GM12878 (cell line): ENCODE measurements at regions not wholly inside any gene's neighbourhood (a gene's known extent, or its start where the extent isn't known, plus 50 kb on each side); places are given as distances from the start of the nearest gene placed in this dataset.

ENCODE experiments used
- ATAC-seq: fragments of 200-7000 bp; cut with Tn5 transposase; 3 replicates; pipeline ENCODE4 v1.9.1; 2020; ENCODE audit warnings: mild to moderate bottlenecking, moderate library complexity
- BruUV-seq: library from RNA; stranded (reverse); fragments of 400-500 nt; replicated peaks from 2 replicates; lab custom pipeline; 2021; lab: Mats Ljungman, UMichigan
- CTCF ChIA-PET: fragments of 300-600 bp; sonication (Branson Sonifier 250); formaldehyde crosslinking; extraction: SDS; loops from one replicate; lab custom pipeline; 2021; ENCODE audit warnings: inconsistent platforms; lab: Yijun Ruan, JAX
- POLR2A ChIA-PET: fragments of 350-600 bp; formaldehyde crosslinking; extraction: SDS; loops from one replicate; lab custom pipeline; 2021; ENCODE audit warnings: inconsistent platforms; lab: Charles Lee
- RAD21 ChIA-PET: fragments of 300-600 bp; sonication (Branson Sonifier 250); formaldehyde crosslinking; loops from one replicate; lab custom pipeline; 2023; ENCODE audit warnings: antibody characterized with exemption; ENCODE audit not compliant: unreplicated experiment; lab: Charles Lee
- SMC1A ChIA-PET: fragments of 300-600 bp; sonication (Branson Sonifier 250); formaldehyde crosslinking; loops from one replicate; lab custom pipeline; 2023; ENCODE audit not compliant: unreplicated experiment, uncharacterized antibody; lab: Charles Lee
- DNase-seq: peaks from one replicate; pipeline ENCODE4 v3.0.0-alpha.2; 2011; ENCODE audit warnings: low read depth, low spot score
- FAIRE-seq: peaks from 3 replicates; lab custom pipeline; 2011; peaks lifted over from hg19 to GRCh38; lab: Jason Lieb, UNC
- H2AFZ ChIP-seq: 2 replicates; pipeline ENCODE4 v1.6.0; 2011; ENCODE audit warnings: low read depth, low read length, control low read depth; ENCODE audit not compliant: control insufficient read depth
- H3K27ac ChIP-seq: 2 replicates; pipeline ENCODE4 v1.5.1; 2011; ENCODE audit warnings: control low read depth; ENCODE audit not compliant: control insufficient read depth, insufficient read depth
- H3K27me3 ChIP-seq, 2 experiments: replicated peaks in 1 of 2; 2 replicates each; pipeline versions ENCODE4 v1.6.0 to v1.6.1; 2011; ENCODE audit warnings: low read length in 1 of 2; ENCODE audit not compliant: control insufficient read depth in 2 of 2, insufficient read depth in 2 of 2
- H3K36me3 ChIP-seq, 2 experiments: 2 replicates each; pipeline ENCODE4 v1.5.1; 2011; ENCODE audit warnings: low read length in 1 of 2; ENCODE audit not compliant: control insufficient read depth in 2 of 2, insufficient read depth in 2 of 2
- H3K4me1 ChIP-seq: 2 replicates; pipeline ENCODE4 v1.6.1; 2011; ENCODE audit warnings: mild to moderate bottlenecking, low read length, moderate library complexity, mixed read lengths; ENCODE audit not compliant: control insufficient read depth, insufficient read depth
- H3K4me2 ChIP-seq: 2 replicates; pipeline ENCODE4 v1.6.0; 2011; ENCODE audit warnings: control low read depth; ENCODE audit not compliant: control insufficient read depth, insufficient read depth
- H3K4me3 ChIP-seq: fragments of 200-600 bp; sonication (generic); 2 replicates; pipeline ENCODE4 v1.5.1; 2016
- H3K79me2 ChIP-seq: 2 replicates; pipeline ENCODE4 v1.6.0; 2011; ENCODE audit warnings: low read length; ENCODE audit not compliant: control insufficient read depth, insufficient read depth
- H3K9ac ChIP-seq: 2 replicates; pipeline ENCODE4 v1.8.0; 2011; ENCODE audit warnings: low read length, control low read depth, mixed read lengths; ENCODE audit not compliant: control insufficient read depth, insufficient read depth
- H3K9me3 ChIP-seq: replicated peaks from 3 replicates; pipeline ENCODE4 v1.5.1; 2011; ENCODE audit warnings: mild to moderate bottlenecking, low read length; ENCODE audit not compliant: control insufficient read depth, insufficient read depth
- H4K20me1 ChIP-seq: 2 replicates; pipeline ENCODE4 v1.6.0; 2011; ENCODE audit not compliant: control insufficient read depth, insufficient read depth
- CHD4 ChIP-seq: fragments of 200-600 bp; sonication (generic); IDR thresholded peaks from 2 replicates; pipeline ENCODE4 v1.6.1; 2016; ENCODE audit warnings: mild to moderate bottlenecking
- DPF2 ChIP-seq: fragments of 450-650 bp; IDR thresholded peaks from 2 replicates; pipeline ENCODE4 v1.6.1; 2017; ENCODE audit warnings: mild to moderate bottlenecking
- ETV6 ChIP-seq, 2 experiments: fragments of 450-650 bp in 1 of 2; IDR thresholded peaks in 1 of 2; conservative IDR thresholded peaks in 1 of 2; 2 replicates each; pipeline ENCODE4 v1.6.1; 2014; ENCODE audit warnings: antibody characterized with exemption in 1 of 2, borderline replicate concordance in 1 of 2, low read depth in 1 of 2, mild to moderate bottlenecking in 1 of 2, moderate library complexity in 1 of 2
- FOXM1 ChIP-seq: IDR thresholded peaks from 2 replicates; pipeline ENCODE4 v1.6.1; 2012; ENCODE audit warnings: low read depth, mild to moderate bottlenecking, inconsistent platforms, low read length, moderate library complexity
- IKZF1 ChIP-seq: fragments of 450-650 bp; conservative IDR thresholded peaks from 2 replicates; pipeline ENCODE4 v1.6.1; 2017; ENCODE audit warnings: antibody characterized with exemption, mild to moderate bottlenecking
- LARP7 ChIP-seq: fragments of 450-650 bp; IDR thresholded peaks from 2 replicates; pipeline ENCODE4 v1.6.1; 2017; ENCODE audit warnings: mild to moderate bottlenecking
- NFYA ChIP-seq: IDR thresholded peaks from 2 replicates; pipeline ENCODE4 v1.6.1; 2011; ENCODE audit warnings: low read depth, mild to moderate bottlenecking, low read length, improper control_type of control experiment, borderline replicate concordance
- NR2C2 ChIP-seq: IDR thresholded peaks from 2 replicates; pipeline ENCODE4 v1.6.1; 2011; ENCODE audit warnings: borderline replicate concordance, low read depth; ENCODE audit not compliant: control insufficient read depth, insufficient read length
- RBBP5 ChIP-seq: fragments of 200-600 bp; sonication (generic); conservative IDR thresholded peaks from 2 replicates; pipeline ENCODE4 v1.6.1; 2016
- RCOR1 ChIP-seq: conservative IDR thresholded peaks from 2 replicates; pipeline ENCODE4 v1.6.1; 2012; ENCODE audit warnings: low read depth, low read length, improper control_type of control experiment
- TCF7 ChIP-seq: IDR thresholded peaks from 2 replicates; pipeline ENCODE4 v1.6.1; 2014; ENCODE audit warnings: antibody characterized with exemption, borderline replicate concordance
- WGBS: methylation state at CpG from one replicate; pipeline ENCODE4 v1.1.6; 2016; ENCODE audit warnings: low lambda C conversion rate; ENCODE audit not compliant: insufficient replicate concordance, insufficient coverage; ENCODE audit errors: missing lambda C conversion rate; 5-methylcytosine and 5-hydroxymethylcytosine counted together
- in situ Hi-C: fragments of 300-500 bp; cut with MboI; formaldehyde crosslinking; loops from 9 replicates; pipeline ENCODE4 v1.14.3; 2018; ENCODE audit warnings: mixed read lengths
- intact Hi-C: fragments of 100-400 bp; cut with micrococcal nuclease; formaldehyde crosslinking; loops from one replicate; pipeline ENCODE4 v1.14.2; 2022; ENCODE audit not compliant: unreplicated experiment
- TF ChIP-seq, protein P1 (sequence below): fragments of 450-650 bp; IDR thresholded peaks from 2 replicates; pipeline ENCODE4 v1.6.1; 2017; ENCODE audit warnings: borderline replicate concordance
- TF ChIP-seq, protein P2 (sequence below): fragments of 450-650 bp; IDR thresholded peaks from 2 replicates; pipeline ENCODE4 v1.6.1; 2016; ENCODE audit warnings: mild to moderate bottlenecking
- TF ChIP-seq, protein P3 (sequence below), 3 experiments: IDR thresholded peaks in 2 of 3; conservative IDR thresholded peaks in 1 of 3; 2 replicates each; pipeline ENCODE4 v1.5.1; 2011; ENCODE audit warnings: low read depth in 3 of 3, low read length in 3 of 3, mild to moderate bottlenecking in 3 of 3, control low read depth in 2 of 3, moderate library complexity in 2 of 3, inconsistent platforms in 1 of 3, mixed read lengths in 1 of 3; ENCODE audit not compliant: control insufficient read depth in 2 of 3, insufficient read depth in 1 of 3; ENCODE audit errors: extremely low read depth in 1 of 3
- TF ChIP-seq, protein P4 (sequence below): fragments of 450-650 bp; formaldehyde crosslinking; IDR thresholded peaks from 2 replicates; pipeline ENCODE4 v1.4.0; 2020; ENCODE audit warnings: mild to moderate bottlenecking, moderate library complexity

GRCh38 chr7:27345997-27346396 lies 103.4 kb downstream of the EVX1 start:
- ChIA-PET SMC1A (interaction anchor here (1.1 kb wide), 1 partner anchor 50 kb away, joined by 3 read pairs; no protein-coding TSS in a partner anchor), RAD21 (no interaction called here), CTCF (interaction anchor here (0.6 kb wide), 1 partner anchor 19 kb away, joined by 3 read pairs; no protein-coding TSS in a partner anchor), POLR2A (no interaction called here)
- Histone ChIP-seq H3K27me3 (peaks cover 0 to 7% of the 10 kb centered on the region in 2 experiments; a peak in 1 of 4 replicates), H3K4me1 (no peaks in the 10 kb centered on the region), H3K27ac (no peak overlapping the region), H3K4me2 (no peak overlapping the region), H3K9ac (no peak overlapping the region), H3K9me3 (no peaks in the 10 kb centered on the region), H3K79me2 (no peaks in the 10 kb centered on the region), H4K20me1 (no peaks in the 10 kb centered on the region), H3K36me3 (no peaks in the 10 kb centered on the region), H3K4me3 (no peak overlapping the region), H2AFZ (no peak overlapping the region)
- no peak for DNase-seq
- WGBS, result 36% methylated on average over 8 of the region's 8 CpGs
- no peak for ATAC-seq
- in situ Hi-C loops, result no loop called here
- FAIRE-seq, result no peak
- BruUV-seq, result no TSS peak
- intact Hi-C loops, result no loop called here
- TF ChIP-seq TCF7 (no peak), DPF2 (no peak), ETV6 (conservative IDR thresholded peaks at IDR 0.05 in 1 of 2, IDR thresholded peaks at IDR 0.05 in 1 of 2; ENCODE audit: borderline replicate concordance in 1 of 2, low read depth in 1 of 2) (no peak), CHD4 (no peak), NFYA (no peak), FOXM1 (no peak), IKZF1 (no peak), RCOR1 (no peak), NR2C2 (no peak), LARP7 (no peak), RBBP5 (no peak)
- TF ChIP-seq, protein P1, sequence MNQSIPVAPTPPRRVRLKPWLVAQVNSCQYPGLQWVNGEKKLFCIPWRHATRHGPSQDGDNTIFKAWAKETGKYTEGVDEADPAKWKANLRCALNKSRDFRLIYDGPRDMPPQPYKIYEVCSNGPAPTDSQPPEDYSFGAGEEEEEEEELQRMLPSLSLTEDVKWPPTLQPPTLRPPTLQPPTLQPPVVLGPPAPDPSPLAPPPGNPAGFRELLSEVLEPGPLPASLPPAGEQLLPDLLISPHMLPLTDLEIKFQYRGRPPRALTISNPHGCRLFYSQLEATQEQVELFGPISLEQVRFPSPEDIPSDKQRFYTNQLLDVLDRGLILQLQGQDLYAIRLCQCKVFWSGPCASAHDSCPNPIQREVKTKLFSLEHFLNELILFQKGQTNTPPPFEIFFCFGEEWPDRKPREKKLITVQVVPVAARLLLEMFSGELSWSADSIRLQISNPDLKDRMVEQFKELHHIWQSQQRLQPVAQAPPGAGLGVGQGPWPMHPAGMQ, result no peak
- TF ChIP-seq, protein P2, sequence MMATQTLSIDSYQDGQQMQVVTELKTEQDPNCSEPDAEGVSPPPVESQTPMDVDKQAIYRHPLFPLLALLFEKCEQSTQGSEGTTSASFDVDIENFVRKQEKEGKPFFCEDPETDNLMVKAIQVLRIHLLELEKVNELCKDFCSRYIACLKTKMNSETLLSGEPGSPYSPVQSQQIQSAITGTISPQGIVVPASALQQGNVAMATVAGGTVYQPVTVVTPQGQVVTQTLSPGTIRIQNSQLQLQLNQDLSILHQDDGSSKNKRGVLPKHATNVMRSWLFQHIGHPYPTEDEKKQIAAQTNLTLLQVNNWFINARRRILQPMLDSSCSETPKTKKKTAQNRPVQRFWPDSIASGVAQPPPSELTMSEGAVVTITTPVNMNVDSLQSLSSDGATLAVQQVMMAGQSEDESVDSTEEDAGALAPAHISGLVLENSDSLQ, result no peak
- TF ChIP-seq, protein P3, sequence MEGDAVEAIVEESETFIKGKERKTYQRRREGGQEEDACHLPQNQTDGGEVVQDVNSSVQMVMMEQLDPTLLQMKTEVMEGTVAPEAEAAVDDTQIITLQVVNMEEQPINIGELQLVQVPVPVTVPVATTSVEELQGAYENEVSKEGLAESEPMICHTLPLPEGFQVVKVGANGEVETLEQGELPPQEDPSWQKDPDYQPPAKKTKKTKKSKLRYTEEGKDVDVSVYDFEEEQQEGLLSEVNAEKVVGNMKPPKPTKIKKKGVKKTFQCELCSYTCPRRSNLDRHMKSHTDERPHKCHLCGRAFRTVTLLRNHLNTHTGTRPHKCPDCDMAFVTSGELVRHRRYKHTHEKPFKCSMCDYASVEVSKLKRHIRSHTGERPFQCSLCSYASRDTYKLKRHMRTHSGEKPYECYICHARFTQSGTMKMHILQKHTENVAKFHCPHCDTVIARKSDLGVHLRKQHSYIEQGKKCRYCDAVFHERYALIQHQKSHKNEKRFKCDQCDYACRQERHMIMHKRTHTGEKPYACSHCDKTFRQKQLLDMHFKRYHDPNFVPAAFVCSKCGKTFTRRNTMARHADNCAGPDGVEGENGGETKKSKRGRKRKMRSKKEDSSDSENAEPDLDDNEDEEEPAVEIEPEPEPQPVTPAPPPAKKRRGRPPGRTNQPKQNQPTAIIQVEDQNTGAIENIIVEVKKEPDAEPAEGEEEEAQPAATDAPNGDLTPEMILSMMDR (IDR thresholded peaks at IDR 0.05 in 2 of 3, conservative IDR thresholded peaks at IDR 0.05 in 1 of 3; ENCODE audit: control insufficient read depth in 2 of 3, extremely low read depth in 1 of 3, insufficient read depth in 1 of 3, low read depth in 3 of 3, low read length in 3 of 3), result no peak
- TF ChIP-seq, protein P4, sequence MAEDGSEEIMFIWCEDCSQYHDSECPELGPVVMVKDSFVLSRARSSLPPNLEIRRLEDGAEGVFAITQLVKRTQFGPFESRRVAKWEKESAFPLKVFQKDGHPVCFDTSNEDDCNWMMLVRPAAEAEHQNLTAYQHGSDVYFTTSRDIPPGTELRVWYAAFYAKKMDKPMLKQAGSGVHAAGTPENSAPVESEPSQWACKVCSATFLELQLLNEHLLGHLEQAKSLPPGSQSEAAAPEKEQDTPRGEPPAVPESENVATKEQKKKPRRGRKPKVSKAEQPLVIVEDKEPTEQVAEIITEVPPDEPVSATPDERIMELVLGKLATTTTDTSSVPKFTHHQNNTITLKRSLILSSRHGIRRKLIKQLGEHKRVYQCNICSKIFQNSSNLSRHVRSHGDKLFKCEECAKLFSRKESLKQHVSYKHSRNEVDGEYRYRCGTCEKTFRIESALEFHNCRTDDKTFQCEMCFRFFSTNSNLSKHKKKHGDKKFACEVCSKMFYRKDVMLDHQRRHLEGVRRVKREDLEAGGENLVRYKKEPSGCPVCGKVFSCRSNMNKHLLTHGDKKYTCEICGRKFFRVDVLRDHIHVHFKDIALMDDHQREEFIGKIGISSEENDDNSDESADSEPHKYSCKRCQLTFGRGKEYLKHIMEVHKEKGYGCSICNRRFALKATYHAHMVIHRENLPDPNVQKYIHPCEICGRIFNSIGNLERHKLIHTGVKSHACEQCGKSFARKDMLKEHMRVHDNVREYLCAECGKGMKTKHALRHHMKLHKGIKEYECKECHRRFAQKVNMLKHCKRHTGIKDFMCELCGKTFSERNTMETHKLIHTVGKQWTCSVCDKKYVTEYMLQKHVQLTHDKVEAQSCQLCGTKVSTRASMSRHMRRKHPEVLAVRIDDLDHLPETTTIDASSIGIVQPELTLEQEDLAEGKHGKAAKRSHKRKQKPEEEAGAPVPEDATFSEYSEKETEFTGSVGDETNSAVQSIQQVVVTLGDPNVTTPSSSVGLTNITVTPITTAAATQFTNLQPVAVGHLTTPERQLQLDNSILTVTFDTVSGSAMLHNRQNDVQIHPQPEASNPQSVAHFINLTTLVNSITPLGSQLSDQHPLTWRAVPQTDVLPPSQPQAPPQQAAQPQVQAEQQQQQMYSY (CRISPR knock-in tag), result no peak
